Liver (tissue), 8 donors: ENCODE measurements at regions not wholly inside any gene's neighbourhood (a gene's known extent, or its start where the extent isn't known, plus 50 kb on each side); places are given as distances from the start of the nearest gene placed in this dataset.

Experiments used
- DNase-seq: peaks from one replicate; pipeline ENCODE4 v3.0.0-alpha.2; 2017; ENCODE audit warnings: low spot score
- H3K27ac ChIP-seq, 2 donors: one replicate each; pipeline ENCODE4 v1.7.0; 2013; ENCODE audit warnings: inconsistent platforms in 2 of 2, low read length in 2 of 2, control low read depth in 1 of 2, low read depth in 1 of 2, mild to moderate bottlenecking in 1 of 2
- H3K27me3 ChIP-seq, 4 donors: one replicate each; pipeline versions ENCODE4 v1.6.1 to v1.7.0; 2013; ENCODE audit warnings: low read length in 3 of 4, inconsistent platforms in 1 of 4, mild to moderate bottlenecking in 1 of 4, moderate library complexity in 1 of 4; ENCODE audit not compliant: control insufficient read depth in 4 of 4, insufficient read depth in 4 of 4
- H3K36me3 ChIP-seq, 4 donors: one replicate each; pipeline versions ENCODE4 v1.6.1 to v1.7.0; 2013; ENCODE audit warnings: low read length in 3 of 4, mild to moderate bottlenecking in 3 of 4, low read depth in 1 of 4, moderate library complexity in 1 of 4; ENCODE audit not compliant: control insufficient read depth in 4 of 4, insufficient read depth in 3 of 4
- H3K4me1 ChIP-seq, 4 donors: one replicate each; pipeline versions ENCODE4 v1.6.1 to v1.7.0; 2013; ENCODE audit warnings: low read length in 3 of 4, mild to moderate bottlenecking in 3 of 4, moderate library complexity in 1 of 4; ENCODE audit not compliant: control insufficient read depth in 4 of 4, insufficient read depth in 4 of 4
- H3K4me3 ChIP-seq, 3 donors: one replicate each; pipeline versions ENCODE4 v1.6.1 to v1.7.0; 2013; ENCODE audit warnings: low read length in 3 of 3, control low read depth in 1 of 3, low read depth in 1 of 3, mild to moderate bottlenecking in 1 of 3
- H3K9ac ChIP-seq, 2 donors: one replicate each; pipeline ENCODE4 v1.7.0; 2013; ENCODE audit warnings: low read length in 2 of 2, mild to moderate bottlenecking in 2 of 2, moderate library complexity in 2 of 2, control low read depth in 1 of 2, low read depth in 1 of 2
- H3K9me3 ChIP-seq, 4 donors: one replicate each; pipeline versions ENCODE4 v1.6.1 to v1.7.0; 2013; ENCODE audit warnings: low read length in 3 of 4; ENCODE audit not compliant: control insufficient read depth in 4 of 4
- EGR1 ChIP-seq, 2 donors: IDR thresholded peaks; 2 replicates each; pipeline ENCODE4 v1.6.1; 2016 to 2018; ENCODE audit warnings: antibody characterized with exemption in 2 of 2, low read depth in 2 of 2
- FOXA1 ChIP-seq: IDR thresholded peaks from 2 replicates; pipeline ENCODE4 v1.6.1; 2016; ENCODE audit warnings: antibody characterized with exemption
- FOXA2 ChIP-seq: IDR thresholded peaks from 2 replicates; pipeline ENCODE4 v1.6.1; 2016; ENCODE audit warnings: antibody characterized with exemption
- GABPA ChIP-seq, 2 donors: IDR thresholded peaks in 1 of 2; conservative IDR thresholded peaks in 1 of 2; 2 replicates each; pipeline ENCODE4 v1.6.1; 2016; ENCODE audit warnings: antibody characterized with exemption in 2 of 2, mild to moderate bottlenecking in 1 of 2, moderate library complexity in 1 of 2
- HNF4G ChIP-seq: IDR thresholded peaks from 2 replicates; pipeline ENCODE4 v1.6.1; 2016; ENCODE audit warnings: antibody characterized with exemption
- JUND ChIP-seq, 2 donors: IDR thresholded peaks; 2 replicates each; pipeline ENCODE4 v1.6.1; 2016; ENCODE audit warnings: antibody characterized with exemption in 2 of 2
- NR2F2 ChIP-seq: IDR thresholded peaks from 2 replicates; pipeline ENCODE4 v1.6.1; 2016; ENCODE audit warnings: antibody characterized with exemption
- RAD21 ChIP-seq, 2 donors: IDR thresholded peaks; 2 replicates each; pipeline ENCODE4 v1.6.1; 2016; ENCODE audit warnings: antibody characterized with exemption in 2 of 2, mild to moderate bottlenecking in 2 of 2
- RXRA ChIP-seq, 2 donors: IDR thresholded peaks; 2 replicates each; pipeline ENCODE4 v1.6.1; 2017 to 2018; ENCODE audit warnings: antibody characterized with exemption in 2 of 2, mild to moderate bottlenecking in 1 of 2
- SP1 ChIP-seq: IDR thresholded peaks from 2 replicates; pipeline ENCODE4 v1.6.1; 2018; ENCODE audit warnings: antibody characterized with exemption, mild to moderate bottlenecking
- TAF1 ChIP-seq: conservative IDR thresholded peaks from 2 replicates; pipeline ENCODE4 v1.6.1; 2016; ENCODE audit warnings: antibody characterized with exemption, mild to moderate bottlenecking
- YY1 ChIP-seq: IDR thresholded peaks from 2 replicates; pipeline ENCODE4 v1.6.1; 2016; ENCODE audit warnings: antibody characterized with exemption, mild to moderate bottlenecking
- WGBS: extraction: QIAGEN DNeasy Blood & Tissue Kit; methylation state at CpG from one replicate; pipeline ENCODE4 v1.1.7; 2013; 5-methylcytosine and 5-hydroxymethylcytosine counted together
- TF ChIP-seq, protein P1 (sequence below): IDR thresholded peaks from 2 replicates; pipeline ENCODE4 v1.6.1; 2016; ENCODE audit warnings: antibody characterized with exemption, mild to moderate bottlenecking
- TF ChIP-seq, protein P2 (sequence below): IDR thresholded peaks from 2 replicates; pipeline ENCODE4 v1.6.1; 2016; ENCODE audit warnings: antibody characterized with exemption
- TF ChIP-seq, protein P3 (sequence below): fragments of 150-350 bp; IDR thresholded peaks from 2 replicates; pipeline ENCODE4 v1.5.1; 2017; ENCODE audit warnings: improper control_type of control experiment, low read depth, low read length; ENCODE audit not compliant: missing input control
- TF ChIP-seq, protein P4 (sequence below): IDR thresholded peaks from 2 replicates; pipeline ENCODE4 v1.6.1; 2016; ENCODE audit warnings: antibody characterized with exemption
- donor health status: healthy.
- donor health status: healthy.
- donor health status: healthy.
- donor health status: healthy.
- donor health status: healthy.

DNA sequence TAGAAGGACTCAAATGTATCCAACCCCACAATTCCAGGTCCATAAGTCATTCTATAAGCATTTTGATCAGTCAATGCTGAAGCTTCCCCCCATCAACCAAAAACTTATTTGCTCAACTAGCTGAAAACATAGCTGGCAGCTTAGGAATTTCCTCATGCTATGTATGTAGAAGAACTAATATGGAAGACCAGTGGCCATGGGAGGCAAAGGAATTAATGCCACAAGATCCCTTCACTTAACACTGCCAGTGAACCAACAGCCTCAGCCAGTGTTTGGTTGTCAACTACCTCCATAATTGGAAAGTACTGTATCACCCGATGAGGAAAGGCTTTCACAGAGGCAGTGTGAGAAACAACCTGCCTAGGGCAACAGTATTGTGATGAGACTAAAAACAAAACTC lies 105.4 kb downstream of the ZNF429 start:
- H3K4me3 ChIP-seq, result no peak overlapping the region
- H3K27ac ChIP-seq, result no peak overlapping the region
- H3K27me3 ChIP-seq, result no peaks in the 10 kb centered on the region
- TF ChIP-seq, protein P1, sequence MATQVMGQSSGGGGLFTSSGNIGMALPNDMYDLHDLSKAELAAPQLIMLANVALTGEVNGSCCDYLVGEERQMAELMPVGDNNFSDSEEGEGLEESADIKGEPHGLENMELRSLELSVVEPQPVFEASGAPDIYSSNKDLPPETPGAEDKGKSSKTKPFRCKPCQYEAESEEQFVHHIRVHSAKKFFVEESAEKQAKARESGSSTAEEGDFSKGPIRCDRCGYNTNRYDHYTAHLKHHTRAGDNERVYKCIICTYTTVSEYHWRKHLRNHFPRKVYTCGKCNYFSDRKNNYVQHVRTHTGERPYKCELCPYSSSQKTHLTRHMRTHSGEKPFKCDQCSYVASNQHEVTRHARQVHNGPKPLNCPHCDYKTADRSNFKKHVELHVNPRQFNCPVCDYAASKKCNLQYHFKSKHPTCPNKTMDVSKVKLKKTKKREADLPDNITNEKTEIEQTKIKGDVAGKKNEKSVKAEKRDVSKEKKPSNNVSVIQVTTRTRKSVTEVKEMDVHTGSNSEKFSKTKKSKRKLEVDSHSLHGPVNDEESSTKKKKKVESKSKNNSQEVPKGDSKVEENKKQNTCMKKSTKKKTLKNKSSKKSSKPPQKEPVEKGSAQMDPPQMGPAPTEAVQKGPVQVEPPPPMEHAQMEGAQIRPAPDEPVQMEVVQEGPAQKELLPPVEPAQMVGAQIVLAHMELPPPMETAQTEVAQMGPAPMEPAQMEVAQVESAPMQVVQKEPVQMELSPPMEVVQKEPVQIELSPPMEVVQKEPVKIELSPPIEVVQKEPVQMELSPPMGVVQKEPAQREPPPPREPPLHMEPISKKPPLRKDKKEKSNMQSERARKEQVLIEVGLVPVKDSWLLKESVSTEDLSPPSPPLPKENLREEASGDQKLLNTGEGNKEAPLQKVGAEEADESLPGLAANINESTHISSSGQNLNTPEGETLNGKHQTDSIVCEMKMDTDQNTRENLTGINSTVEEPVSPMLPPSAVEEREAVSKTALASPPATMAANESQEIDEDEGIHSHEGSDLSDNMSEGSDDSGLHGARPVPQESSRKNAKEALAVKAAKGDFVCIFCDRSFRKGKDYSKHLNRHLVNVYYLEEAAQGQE, result no peak
- TF ChIP-seq JUND (IDR thresholded peaks at IDR 0.05), result no peak
- no peak for TF ChIP-seq HNF4G
- TF ChIP-seq, protein P2, sequence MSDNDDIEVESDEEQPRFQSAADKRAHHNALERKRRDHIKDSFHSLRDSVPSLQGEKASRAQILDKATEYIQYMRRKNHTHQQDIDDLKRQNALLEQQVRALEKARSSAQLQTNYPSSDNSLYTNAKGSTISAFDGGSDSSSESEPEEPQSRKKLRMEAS, result no peak
- no peak for TF ChIP-seq NR2F2
- no peak for TF ChIP-seq RXRA (IDR thresholded peaks at IDR 0.05)
- no peak for TF ChIP-seq TAF1
- TF ChIP-seq YY1, result no peak
- H3K9me3 ChIP-seq, result peaks cover 0 to 2% (median 0%) of the 10 kb centered on the region in 4 donors
- no peaks in the 10 kb centered on the region for H3K4me1 ChIP-seq
- no peak for DNase-seq
- no peaks in the 10 kb centered on the region for H3K36me3 ChIP-seq
- WGBS, result 88% methylated on average over 1 of the region's 1 CpG
- H3K9ac ChIP-seq, result no peak overlapping the region

DNA sequence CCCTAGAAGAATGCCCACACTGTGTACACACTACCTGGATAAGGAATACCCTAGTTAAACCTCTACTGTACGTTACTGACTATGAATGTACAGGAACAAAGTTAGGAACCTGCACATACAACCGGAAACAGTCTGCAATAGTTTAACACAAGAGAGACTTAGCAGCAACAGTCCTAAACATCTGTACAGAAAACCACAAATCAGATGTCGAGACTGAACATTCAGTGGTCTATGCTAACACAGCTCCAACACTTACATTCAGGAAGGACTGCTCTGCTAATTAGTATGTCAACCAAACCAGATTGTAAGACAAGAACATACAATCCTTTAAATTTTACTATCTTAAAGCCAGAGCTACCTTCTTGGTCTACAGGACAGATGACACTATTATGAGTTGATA lies 104.9 kb downstream of the ZNF429 start:
- WGBS, result 57% methylated on average over 3 of the region's 3 CpGs
- DNase-seq, result no peak
- Histone ChIP-seq H3K4me3 (no peak overlapping the region), H3K27ac (no peak overlapping the region), H3K27me3 (no peaks in the 10 kb centered on the region), H3K9ac (no peak overlapping the region), H3K4me1 (peaks cover 0 to under 1% (median under 1%) of the 10 kb centered on the region in 4 donors), H3K9me3 (peaks cover 0 to 2% (median 0%) of the 10 kb centered on the region in 4 donors), H3K36me3 (no peaks in the 10 kb centered on the region)
- TF ChIP-seq HNF4G (no peak), RXRA (IDR thresholded peaks at IDR 0.05) (no peak), RAD21 (IDR thresholded peaks at IDR 0.05) (no peak), YY1 (no peak), JUND (IDR thresholded peaks at IDR 0.05) (no peak), NR2F2 (no peak), FOXA1 (no peak), SP1 (no peak), TAF1 (no peak), EGR1 (IDR thresholded peaks at IDR 0.05; ENCODE audit: low read depth in 2 of 2) (no peak), FOXA2 (no peak), GABPA (IDR thresholded peaks at IDR 0.05 in 1 of 2, conservative IDR thresholded peaks at IDR 0.05 in 1 of 2) (no peak)
- TF ChIP-seq, protein P1, result no peak
- TF ChIP-seq, protein P2, result no peak
- TF ChIP-seq, protein P3, sequence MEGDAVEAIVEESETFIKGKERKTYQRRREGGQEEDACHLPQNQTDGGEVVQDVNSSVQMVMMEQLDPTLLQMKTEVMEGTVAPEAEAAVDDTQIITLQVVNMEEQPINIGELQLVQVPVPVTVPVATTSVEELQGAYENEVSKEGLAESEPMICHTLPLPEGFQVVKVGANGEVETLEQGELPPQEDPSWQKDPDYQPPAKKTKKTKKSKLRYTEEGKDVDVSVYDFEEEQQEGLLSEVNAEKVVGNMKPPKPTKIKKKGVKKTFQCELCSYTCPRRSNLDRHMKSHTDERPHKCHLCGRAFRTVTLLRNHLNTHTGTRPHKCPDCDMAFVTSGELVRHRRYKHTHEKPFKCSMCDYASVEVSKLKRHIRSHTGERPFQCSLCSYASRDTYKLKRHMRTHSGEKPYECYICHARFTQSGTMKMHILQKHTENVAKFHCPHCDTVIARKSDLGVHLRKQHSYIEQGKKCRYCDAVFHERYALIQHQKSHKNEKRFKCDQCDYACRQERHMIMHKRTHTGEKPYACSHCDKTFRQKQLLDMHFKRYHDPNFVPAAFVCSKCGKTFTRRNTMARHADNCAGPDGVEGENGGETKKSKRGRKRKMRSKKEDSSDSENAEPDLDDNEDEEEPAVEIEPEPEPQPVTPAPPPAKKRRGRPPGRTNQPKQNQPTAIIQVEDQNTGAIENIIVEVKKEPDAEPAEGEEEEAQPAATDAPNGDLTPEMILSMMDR, result no peak
- TF ChIP-seq, protein P4, sequence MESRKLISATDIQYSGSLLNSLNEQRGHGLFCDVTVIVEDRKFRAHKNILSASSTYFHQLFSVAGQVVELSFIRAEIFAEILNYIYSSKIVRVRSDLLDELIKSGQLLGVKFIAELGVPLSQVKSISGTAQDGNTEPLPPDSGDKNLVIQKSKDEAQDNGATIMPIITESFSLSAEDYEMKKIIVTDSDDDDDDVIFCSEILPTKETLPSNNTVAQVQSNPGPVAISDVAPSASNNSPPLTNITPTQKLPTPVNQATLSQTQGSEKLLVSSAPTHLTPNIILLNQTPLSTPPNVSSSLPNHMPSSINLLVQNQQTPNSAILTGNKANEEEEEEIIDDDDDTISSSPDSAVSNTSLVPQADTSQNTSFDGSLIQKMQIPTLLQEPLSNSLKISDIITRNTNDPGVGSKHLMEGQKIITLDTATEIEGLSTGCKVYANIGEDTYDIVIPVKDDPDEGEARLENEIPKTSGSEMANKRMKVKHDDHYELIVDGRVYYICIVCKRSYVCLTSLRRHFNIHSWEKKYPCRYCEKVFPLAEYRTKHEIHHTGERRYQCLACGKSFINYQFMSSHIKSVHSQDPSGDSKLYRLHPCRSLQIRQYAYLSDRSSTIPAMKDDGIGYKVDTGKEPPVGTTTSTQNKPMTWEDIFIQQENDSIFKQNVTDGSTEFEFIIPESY, result no peak
